VCaP (cell line): ENCODE measurements at regions not wholly inside any gene's neighbourhood (a gene's known extent, or its start where the extent isn't known, plus 50 kb on each side); places are given as distances from the start of the nearest gene placed in this dataset.

Experiments
- H3K27ac ChIP-seq: fragments of 450-650 bp; 2 replicates; pipeline ENCODE4 v1.5.1; 2017
- TF ChIP-seq, protein P1 (sequence below): fragments of 450-650 bp; conservative IDR thresholded peaks from 2 replicates; pipeline ENCODE4 v1.5.1; 2017; ENCODE audit warnings: mild to moderate bottlenecking, moderate library complexity

GRCh38 chr1:187442603-187443002 lies 613.9 kb downstream of the PLA2G4A start:
- no peak overlapping the region for H3K27ac ChIP-seq
- TF ChIP-seq, protein P1, sequence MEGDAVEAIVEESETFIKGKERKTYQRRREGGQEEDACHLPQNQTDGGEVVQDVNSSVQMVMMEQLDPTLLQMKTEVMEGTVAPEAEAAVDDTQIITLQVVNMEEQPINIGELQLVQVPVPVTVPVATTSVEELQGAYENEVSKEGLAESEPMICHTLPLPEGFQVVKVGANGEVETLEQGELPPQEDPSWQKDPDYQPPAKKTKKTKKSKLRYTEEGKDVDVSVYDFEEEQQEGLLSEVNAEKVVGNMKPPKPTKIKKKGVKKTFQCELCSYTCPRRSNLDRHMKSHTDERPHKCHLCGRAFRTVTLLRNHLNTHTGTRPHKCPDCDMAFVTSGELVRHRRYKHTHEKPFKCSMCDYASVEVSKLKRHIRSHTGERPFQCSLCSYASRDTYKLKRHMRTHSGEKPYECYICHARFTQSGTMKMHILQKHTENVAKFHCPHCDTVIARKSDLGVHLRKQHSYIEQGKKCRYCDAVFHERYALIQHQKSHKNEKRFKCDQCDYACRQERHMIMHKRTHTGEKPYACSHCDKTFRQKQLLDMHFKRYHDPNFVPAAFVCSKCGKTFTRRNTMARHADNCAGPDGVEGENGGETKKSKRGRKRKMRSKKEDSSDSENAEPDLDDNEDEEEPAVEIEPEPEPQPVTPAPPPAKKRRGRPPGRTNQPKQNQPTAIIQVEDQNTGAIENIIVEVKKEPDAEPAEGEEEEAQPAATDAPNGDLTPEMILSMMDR = no peak

GRCh38 chr1:187443939-187444338 lies 615.2 kb downstream of the PLA2G4A start:
- TF ChIP-seq, protein P1 = no peak
- H3K27ac ChIP-seq = no peak overlapping the region

DNA sequence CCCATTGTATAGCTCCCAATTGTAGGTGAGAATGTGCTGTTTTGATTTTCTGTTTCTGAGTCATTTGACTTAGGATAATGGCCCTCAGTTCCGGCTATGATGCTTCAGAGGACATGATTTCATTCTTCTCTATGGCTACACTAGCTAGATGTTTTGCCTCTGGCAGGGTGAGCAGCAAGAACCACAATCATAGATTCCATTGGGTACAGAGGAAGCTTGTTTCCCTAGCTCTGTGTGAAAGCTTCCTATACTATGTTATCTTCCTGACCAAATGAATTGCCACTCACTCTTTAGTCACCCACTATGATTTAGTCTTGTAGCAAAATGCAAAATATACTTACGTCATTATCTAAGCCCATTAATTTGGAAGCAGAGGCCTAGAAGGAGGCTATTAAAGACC lies 616.3 kb downstream of the PLA2G4A start:
- no peak overlapping the region for H3K27ac ChIP-seq
- TF ChIP-seq, protein P1 = no peak

GRCh38 chr1:187451238-187451637 lies 622.5 kb downstream of the PLA2G4A start:
- TF ChIP-seq, protein P1 = no peak
- H3K27ac ChIP-seq = no peak overlapping the region

DNA sequence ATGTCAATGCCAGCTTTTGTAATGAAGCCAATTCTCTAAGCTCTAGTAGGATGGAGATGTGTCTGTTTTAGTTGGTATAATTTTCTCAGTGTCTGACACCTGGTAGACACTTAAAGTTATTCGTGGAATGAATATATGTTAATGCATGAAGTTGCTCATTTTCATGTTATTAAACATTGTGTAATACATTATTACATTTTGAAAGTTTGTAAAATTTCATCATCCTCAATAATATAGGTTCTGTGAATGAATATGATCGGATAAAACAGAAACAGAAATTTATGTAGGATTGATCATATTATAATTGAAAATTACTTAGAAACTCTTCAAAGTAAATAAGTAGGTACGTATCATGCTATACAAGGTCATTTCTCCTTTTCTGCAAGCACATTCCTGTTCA lies 625.3 kb downstream of the PLA2G4A start:
- no peak overlapping the region for H3K27ac ChIP-seq
- TF ChIP-seq, protein P1 = no peak

- H3K27ac ChIP-seq = no peak overlapping the region
- TF ChIP-seq, protein P1 = no peak
Measured at GRCh38 chr1:187456446-187456845, 627.7 kb downstream of the PLA2G4A start.

GRCh38 chr1:187460093-187460492 lies 631.3 kb downstream of the PLA2G4A start:
- TF ChIP-seq, protein P1 = no peak
- no peak overlapping the region for H3K27ac ChIP-seq

DNA sequence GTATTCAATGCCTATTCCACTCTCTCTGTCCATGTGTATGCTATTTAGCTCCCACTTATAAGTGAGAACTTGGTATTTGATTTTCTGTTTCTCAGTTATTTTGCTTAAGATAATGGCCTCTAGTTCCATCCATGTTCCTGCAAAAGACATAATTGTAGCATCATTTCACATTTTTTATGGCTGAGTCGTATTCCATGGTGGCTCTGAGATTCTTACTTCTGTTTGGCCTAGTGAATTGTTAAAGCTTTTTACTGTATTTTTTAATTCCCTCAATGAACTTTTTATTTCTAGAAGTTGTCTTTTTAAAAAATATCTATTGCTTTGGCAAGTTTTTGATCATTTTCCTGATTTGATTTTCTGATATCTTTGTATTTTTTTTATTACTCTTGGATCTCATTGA lies 635.6 kb downstream of the PLA2G4A start:
- TF ChIP-seq, protein P1 = no peak
- no peak overlapping the region for H3K27ac ChIP-seq
